GM19463 (cell line): ENCODE measurements at regions not wholly inside any gene's neighbourhood (a gene's known extent, or its start where the extent isn't known, plus 50 kb on each side); places are given as distances from the start of the nearest gene placed in this dataset.

Experiments
- ATAC-seq: cut with Tn5 transposase; IDR thresholded peaks from one replicate; pipeline ENCODE4 v1.9.1; 2021; ENCODE audit warnings: mild to moderate bottlenecking, moderate library complexity; ENCODE audit not compliant: unreplicated experiment

GRCh38 chr2:120807751-120808150 is 72.1 kb downstream of the GLI2 start:
- ATAC-seq = no peak

GRCh38 chr2:120809151-120809550 is 73.5 kb downstream of the GLI2 start:
- no peak for ATAC-seq

GRCh38 chr2:120809609-120810440 is 74.2 kb downstream of the GLI2 start:
- no peak for ATAC-seq

- ATAC-seq = no peak
Observed at GRCh38 chr2:120810639-120811038, 75.0 kb downstream of the GLI2 start.

GRCh38 chr2:120812866-120813265 is 77.2 kb downstream of the GLI2 start:
- ATAC-seq = no peak

- no peak for ATAC-seq
Observed at GRCh38 chr2:120814352-120814751, 78.7 kb downstream of the GLI2 start.

- ATAC-seq = no peak
Observed at GRCh38 chr2:120815292-120815691, 79.6 kb downstream of the GLI2 start.

- no peak for ATAC-seq
Observed at GRCh38 chr2:120817136-120817955, 81.7 kb downstream of the GLI2 start.

GRCh38 chr2:120817956-120818325 is 82.3 kb downstream of the GLI2 start:
- no peak for ATAC-seq

GRCh38 chr2:120818441-120818920 is 82.8 kb downstream of the GLI2 start:
- no peak for ATAC-seq

- ATAC-seq = no peak
Observed at GRCh38 chr2:120819720-120820210, 84.1 kb downstream of the GLI2 start.

GRCh38 chr2:120820263-120820952 is 84.7 kb downstream of the GLI2 start:
- ATAC-seq = no peak

GRCh38 chr2:120820953-120821279 is 85.2 kb downstream of the GLI2 start:
- no peak for ATAC-seq

- no peak for ATAC-seq
Observed at GRCh38 chr2:120821446-120822160, 85.9 kb downstream of the GLI2 start.

- ATAC-seq = no peak
Observed at GRCh38 chr2:120822933-120823332, 87.3 kb downstream of the GLI2 start.

- no peak for ATAC-seq
Observed at GRCh38 chr2:120823551-120823950, 87.9 kb downstream of the GLI2 start.

GRCh38 chr2:120824246-120824645 is 88.6 kb downstream of the GLI2 start:
- no peak for ATAC-seq

GRCh38 chr2:120825370-120826259 is 89.9 kb downstream of the GLI2 start:
- ATAC-seq = no peak

- ATAC-seq = no peak
Observed at GRCh38 chr2:120826260-120826648, 90.6 kb downstream of the GLI2 start.
